Skeletal muscle tissue (tissue), 3 donors: ENCODE measurements at regions not wholly inside any gene's neighbourhood (a gene's known extent, or its start where the extent isn't known, plus 50 kb on each side); places are given as distances from the start of the nearest gene placed in this dataset.
"Not testable (repeated sequence)": the region's sequence is repeated elsewhere in the genome, so short reads cannot be mapped to it uniquely, and the experiment has no call there.

ENCODE experiments used
- H3K27ac ChIP-seq: one replicate; pipeline ENCODE4 v1.7.0; 2013; ENCODE audit warnings: mild to moderate bottlenecking, low read depth, low read length, inconsistent platforms
- H3K27me3 ChIP-seq, 3 donors: one replicate each; pipeline ENCODE4 v1.7.0; 2013; ENCODE audit warnings: low read length in 3 of 3; ENCODE audit not compliant: control insufficient read depth in 3 of 3, insufficient read depth in 3 of 3
- H3K36me3 ChIP-seq, 3 donors: one replicate each; pipeline ENCODE4 v1.7.0; 2013; ENCODE audit warnings: low read length in 3 of 3; ENCODE audit not compliant: control insufficient read depth in 3 of 3, insufficient read depth in 3 of 3
- H3K4me1 ChIP-seq, 3 donors: one replicate each; pipeline ENCODE4 v1.7.0; 2013; ENCODE audit warnings: low read length in 3 of 3, mild to moderate bottlenecking in 3 of 3; ENCODE audit not compliant: control insufficient read depth in 3 of 3, insufficient read depth in 3 of 3
- H3K4me3 ChIP-seq, 3 donors: one replicate each; pipeline ENCODE4 v1.7.0; 2013; ENCODE audit warnings: low read length in 3 of 3
- H3K9ac ChIP-seq, 3 donors: one replicate each; pipeline ENCODE4 v1.7.0; 2013; ENCODE audit warnings: low read length in 3 of 3, mild to moderate bottlenecking in 3 of 3, moderate library complexity in 2 of 3, low read depth in 1 of 3
- H3K9me3 ChIP-seq, 3 donors: one replicate each; pipeline ENCODE4 v1.7.0; 2013; ENCODE audit warnings: low read length in 3 of 3; ENCODE audit not compliant: control insufficient read depth in 3 of 3
- donor health status: Osteomylitis.

GRCh38 chr4:89509708-89510281 is 202.2 kb upstream of the GPRIN3 start:
- H3K4me3 ChIP-seq, result no peak overlapping the region
- no peaks in the 10 kb centered on the region for H3K9me3 ChIP-seq
- H3K27me3 ChIP-seq, result no peaks in the 10 kb centered on the region
- no peak overlapping the region for H3K9ac ChIP-seq
- H3K36me3 ChIP-seq, result no peaks in the 10 kb centered on the region
- no peaks in the 10 kb centered on the region for H3K4me1 ChIP-seq
- H3K27ac ChIP-seq, result no peak overlapping the region

GRCh38 chr4:89506866-89507491 is 199.4 kb upstream of the GPRIN3 start:
- Histone ChIP-seq H3K27me3 (no peaks in the 10 kb centered on the region), H3K9ac (no peak overlapping the region), H3K9me3 (no peaks in the 10 kb centered on the region), H3K27ac (no peak overlapping the region), H3K4me3 (no peak overlapping the region), H3K36me3 (no peaks in the 10 kb centered on the region), H3K4me1 (no peaks in the 10 kb centered on the region)

- Histone ChIP-seq H3K9ac (no peak overlapping the region), H3K27me3 (no peaks in the 10 kb centered on the region), H3K4me1 (no peaks in the 10 kb centered on the region), H3K27ac (no peak overlapping the region), H3K4me3 (no peak overlapping the region), H3K9me3 (no peaks in the 10 kb centered on the region), H3K36me3 (no peaks in the 10 kb centered on the region)
These were observed 195.0 kb upstream of the GPRIN3 start for GRCh38 chr4:89502581-89502980.

DNA sequence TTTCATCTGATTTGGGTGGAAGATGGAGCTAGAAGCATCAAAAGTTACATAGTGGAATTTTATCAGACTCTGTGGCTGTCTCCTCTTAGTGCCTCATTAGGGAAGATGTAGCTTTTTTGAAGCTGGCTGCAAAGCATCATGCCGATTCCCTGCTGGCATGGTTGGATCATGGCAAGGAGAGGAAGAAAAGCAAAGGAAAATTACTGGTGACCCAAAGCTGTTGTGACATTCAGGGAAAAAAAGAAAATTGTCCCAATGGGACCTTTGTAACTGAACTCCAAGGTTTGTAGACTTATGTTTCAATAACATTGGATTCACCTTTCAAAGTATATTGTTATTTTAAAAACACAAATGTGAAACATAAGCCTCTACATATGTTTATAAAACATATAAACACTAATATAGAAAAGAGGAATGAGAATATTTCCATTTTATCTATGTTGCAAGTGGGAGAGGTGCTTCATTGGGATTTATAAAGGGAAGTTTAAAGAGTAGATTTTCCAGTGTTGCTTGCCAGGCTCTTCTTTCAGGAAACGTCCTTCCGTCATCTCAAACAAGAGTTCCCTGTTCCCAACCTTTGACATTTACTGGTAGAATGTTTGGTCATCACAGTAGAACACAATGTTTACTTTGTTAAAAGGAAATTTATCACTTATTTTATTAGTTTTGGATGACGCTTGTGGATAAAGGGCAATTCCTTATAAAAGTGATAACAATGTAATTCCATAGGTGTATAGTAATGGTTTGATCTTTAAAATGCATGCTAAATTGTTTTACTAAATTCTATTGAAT is 190.1 kb upstream of the GPRIN3 start:
- H3K9ac ChIP-seq, result no peak overlapping the region
- H3K27me3 ChIP-seq, result no peaks in the 10 kb centered on the region
- no peak overlapping the region for H3K27ac ChIP-seq

GRCh38 chr4:89496851-89497250 is 189.3 kb upstream of the GPRIN3 start:
- Histone ChIP-seq H3K27ac (no peak overlapping the region), H3K4me3 (no peak overlapping the region), H3K9ac (no peak overlapping the region), H3K4me1 (no peaks in the 10 kb centered on the region), H3K36me3 (no peaks in the 10 kb centered on the region), H3K9me3 (no peaks in the 10 kb centered on the region), H3K27me3 (no peaks in the 10 kb centered on the region)

More for the DNA sequence above, 190.1 kb upstream of the GPRIN3 start:
- Histone ChIP-seq H3K4me1 (no peaks in the 10 kb centered on the region), H3K9me3 (no peaks in the 10 kb centered on the region), H3K4me3 (no peak overlapping the region), H3K36me3 (no peaks in the 10 kb centered on the region)

DNA sequence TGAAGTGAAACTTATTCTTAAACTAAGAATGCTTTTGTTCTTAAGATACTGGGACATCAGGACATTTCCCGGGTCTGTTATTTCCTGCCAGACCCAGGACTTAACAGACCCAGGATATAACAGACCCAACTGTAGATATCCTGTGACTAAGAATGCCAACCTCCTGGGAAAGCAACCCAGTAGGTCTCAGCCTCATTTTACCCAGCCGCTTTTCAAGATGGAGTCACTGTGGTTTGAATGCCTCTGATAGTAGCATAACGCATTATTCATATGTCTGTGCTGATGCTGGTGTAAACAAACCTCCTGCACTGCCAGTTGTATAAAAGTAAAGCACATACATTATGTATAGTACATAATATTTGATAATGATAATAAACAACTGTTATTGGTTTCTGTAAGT is 185.8 kb upstream of the GPRIN3 start:
- Histone ChIP-seq H3K9ac (no peak overlapping the region), H3K4me1 (no peaks in the 10 kb centered on the region), H3K36me3 (no peaks in the 10 kb centered on the region), H3K27me3 (no peaks in the 10 kb centered on the region), H3K4me3 (no peak overlapping the region), H3K9me3 (no peaks in the 10 kb centered on the region), H3K27ac (no peak overlapping the region)

GRCh38 chr4:89492581-89493071 is 185.0 kb upstream of the GPRIN3 start:
- Histone ChIP-seq H3K9me3 (no peaks in the 10 kb centered on the region), H3K36me3 (no peaks in the 10 kb centered on the region), H3K9ac (no peak overlapping the region), H3K4me1 (no peaks in the 10 kb centered on the region), H3K27ac (no peak overlapping the region), H3K4me3 (no peak overlapping the region), H3K27me3 (no peaks in the 10 kb centered on the region)

- Histone ChIP-seq H3K9ac (no peak overlapping the region), H3K4me1 (no peaks in the 10 kb centered on the region), H3K27ac (no peak overlapping the region), H3K9me3 (no peaks in the 10 kb centered on the region), H3K36me3 (no peaks in the 10 kb centered on the region), H3K27me3 (no peaks in the 10 kb centered on the region), H3K4me3 (no peak overlapping the region)
These were observed 184.2 kb upstream of the GPRIN3 start for GRCh38 chr4:89491761-89492160.

- not testable (repeated sequence) for H3K27ac ChIP-seq, H3K27me3 ChIP-seq, H3K4me1 ChIP-seq, H3K9ac ChIP-seq, H3K4me3 ChIP-seq, H3K9me3 ChIP-seq, H3K36me3 ChIP-seq
These were observed 182.4 kb upstream of the GPRIN3 start for GRCh38 chr4:89489921-89490431.

DNA sequence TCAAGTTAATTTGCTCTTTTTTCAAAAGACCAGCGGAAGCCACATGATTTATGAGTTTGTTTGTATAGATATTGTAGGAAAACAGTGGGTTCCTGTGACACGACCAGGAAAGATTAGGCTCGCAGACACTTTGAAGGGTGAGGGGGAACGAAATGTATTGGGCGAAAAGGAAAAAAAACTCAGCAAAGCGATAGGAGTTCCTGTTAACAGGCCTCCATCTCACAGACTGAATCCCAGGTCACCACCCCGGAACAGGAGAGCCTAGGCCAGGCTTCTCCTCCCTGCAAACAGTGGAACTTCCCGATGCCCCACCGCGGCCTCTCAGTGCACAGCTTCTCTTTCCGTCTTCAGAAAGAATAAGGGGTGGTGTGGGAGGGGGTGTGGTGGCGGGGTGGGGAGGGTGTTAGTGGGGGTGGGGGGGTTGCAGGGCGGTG is 181.8 kb upstream of the GPRIN3 start:
- H3K9me3 ChIP-seq, result no peaks in the 10 kb centered on the region
- H3K9ac ChIP-seq, result no peak overlapping the region
- no peak overlapping the region for H3K27ac ChIP-seq
- no peaks in the 10 kb centered on the region for H3K36me3 ChIP-seq
- H3K4me3 ChIP-seq, result no peak overlapping the region
- H3K4me1 ChIP-seq, result no peaks in the 10 kb centered on the region
- no peaks in the 10 kb centered on the region for H3K27me3 ChIP-seq
